Activated T-cell treated with anti-CD3 and anti-CD28 coated beads for 4 hours (primary cell): ENCODE measurements at regions not wholly inside any gene's neighbourhood (a gene's known extent, or its start where the extent isn't known, plus 50 kb on each side); places are given as distances from the start of the nearest gene placed in this dataset.

ENCODE experiments used
- DNase-seq: peaks from one replicate; pipeline ENCODE4 v3.0.0-alpha.2; 2020

DNA sequence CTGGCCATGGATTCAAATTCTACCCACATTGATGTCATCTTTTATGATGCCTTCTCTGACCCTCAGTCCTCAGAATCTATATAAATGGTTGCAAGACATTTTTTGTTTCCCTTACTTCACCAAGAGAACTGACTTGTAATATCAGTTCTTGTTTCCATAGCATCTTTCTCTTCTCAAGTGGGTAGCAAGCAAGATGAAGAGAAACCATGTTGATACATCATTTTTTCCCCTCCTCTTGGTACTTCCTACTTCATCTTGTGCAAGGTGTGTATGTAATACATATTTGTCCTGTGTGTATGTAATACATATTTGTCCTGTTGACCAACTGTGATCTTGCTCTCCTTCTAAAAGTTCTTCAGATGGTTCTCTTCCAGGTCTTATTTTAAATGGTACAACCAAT is 348.6 kb downstream of the PTEN start:
- no peak for DNase-seq

DNA sequence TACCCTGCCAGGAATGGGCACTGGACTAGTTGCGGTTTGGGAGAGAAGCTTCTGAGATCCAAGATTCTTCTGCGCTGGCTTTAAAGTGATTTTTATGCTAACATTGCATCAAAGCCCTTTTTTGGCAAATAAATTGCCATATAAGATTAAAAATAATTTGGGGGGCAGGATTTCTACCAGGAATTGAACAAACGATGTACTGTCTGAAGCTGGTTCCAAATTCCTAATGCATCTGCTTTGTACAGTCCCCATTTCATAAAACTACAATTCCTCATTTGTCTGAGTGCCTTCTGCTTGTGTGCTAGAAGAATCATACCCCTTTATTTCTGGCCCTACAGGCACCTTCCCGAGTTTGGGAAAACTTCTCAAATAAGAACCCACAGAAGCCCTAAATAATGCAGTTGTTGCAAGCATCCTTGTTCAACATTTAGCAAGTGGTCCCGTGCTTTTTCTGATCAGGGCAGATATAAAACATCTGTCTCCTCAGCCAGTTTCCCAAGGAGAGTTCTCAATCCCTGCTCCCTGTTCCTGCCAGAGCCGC is 349.7 kb downstream of the PTEN start:
- no peak for DNase-seq

DNA sequence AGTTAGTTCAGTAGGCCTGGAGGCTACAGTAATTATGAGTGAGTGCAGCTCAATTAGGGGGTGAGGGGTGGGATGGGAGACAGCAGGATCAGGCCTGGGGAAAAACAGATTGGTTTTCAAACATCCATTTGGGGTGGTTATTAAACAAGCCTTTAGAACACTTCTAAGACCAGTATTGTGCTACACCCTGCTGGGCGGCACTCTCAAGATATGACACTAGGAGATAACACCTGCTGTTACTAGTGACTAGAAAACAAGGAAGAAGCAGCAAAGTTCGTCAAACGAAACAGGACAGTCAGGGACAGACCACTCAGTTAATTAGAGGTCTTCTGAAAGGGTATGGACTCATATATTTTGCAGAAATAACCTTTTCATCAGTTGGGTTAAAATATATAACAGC is 353.6 kb downstream of the PTEN start:
- no peak for DNase-seq

DNA sequence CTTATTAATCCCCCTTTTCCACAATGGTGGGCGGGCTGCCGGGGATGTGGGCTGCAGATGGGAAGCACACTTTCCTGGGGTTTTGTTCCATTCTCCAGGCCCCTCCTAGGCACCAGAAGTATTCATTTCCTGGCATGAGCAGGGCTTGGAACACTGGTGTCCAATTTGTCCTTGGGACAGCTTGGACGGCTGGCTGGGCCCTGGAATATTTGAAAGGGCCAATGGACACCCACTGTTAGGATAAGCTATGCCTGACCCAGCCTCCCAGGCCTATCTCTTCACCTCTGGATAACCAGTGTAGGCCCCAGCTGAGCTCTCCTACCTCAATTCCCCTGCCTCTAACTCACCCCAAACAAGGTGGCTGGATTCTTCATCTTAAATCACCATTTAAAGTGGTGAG is 354.9 kb downstream of the PTEN start:
- DNase-seq: no peak

DNA sequence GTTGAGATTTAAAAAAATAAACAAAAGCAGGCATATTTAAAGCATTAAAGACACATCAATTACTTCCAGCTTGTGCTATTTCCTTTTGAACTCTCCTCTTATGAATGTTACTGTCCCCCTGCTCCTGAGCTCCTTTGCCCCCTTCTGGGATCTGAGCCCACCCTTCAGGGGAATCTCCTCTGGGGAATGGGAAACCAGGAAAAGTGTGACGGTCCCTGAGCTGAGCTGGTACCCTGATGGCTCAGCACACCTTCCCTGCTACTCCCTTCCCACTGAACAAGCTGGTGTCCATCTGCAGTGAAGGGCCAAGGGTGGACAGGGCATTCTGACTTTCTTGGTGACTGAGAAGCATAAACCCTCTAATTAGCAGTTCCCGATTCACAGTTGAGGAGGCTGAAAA is 356.3 kb downstream of the PTEN start:
- DNase-seq: no peak

DNA sequence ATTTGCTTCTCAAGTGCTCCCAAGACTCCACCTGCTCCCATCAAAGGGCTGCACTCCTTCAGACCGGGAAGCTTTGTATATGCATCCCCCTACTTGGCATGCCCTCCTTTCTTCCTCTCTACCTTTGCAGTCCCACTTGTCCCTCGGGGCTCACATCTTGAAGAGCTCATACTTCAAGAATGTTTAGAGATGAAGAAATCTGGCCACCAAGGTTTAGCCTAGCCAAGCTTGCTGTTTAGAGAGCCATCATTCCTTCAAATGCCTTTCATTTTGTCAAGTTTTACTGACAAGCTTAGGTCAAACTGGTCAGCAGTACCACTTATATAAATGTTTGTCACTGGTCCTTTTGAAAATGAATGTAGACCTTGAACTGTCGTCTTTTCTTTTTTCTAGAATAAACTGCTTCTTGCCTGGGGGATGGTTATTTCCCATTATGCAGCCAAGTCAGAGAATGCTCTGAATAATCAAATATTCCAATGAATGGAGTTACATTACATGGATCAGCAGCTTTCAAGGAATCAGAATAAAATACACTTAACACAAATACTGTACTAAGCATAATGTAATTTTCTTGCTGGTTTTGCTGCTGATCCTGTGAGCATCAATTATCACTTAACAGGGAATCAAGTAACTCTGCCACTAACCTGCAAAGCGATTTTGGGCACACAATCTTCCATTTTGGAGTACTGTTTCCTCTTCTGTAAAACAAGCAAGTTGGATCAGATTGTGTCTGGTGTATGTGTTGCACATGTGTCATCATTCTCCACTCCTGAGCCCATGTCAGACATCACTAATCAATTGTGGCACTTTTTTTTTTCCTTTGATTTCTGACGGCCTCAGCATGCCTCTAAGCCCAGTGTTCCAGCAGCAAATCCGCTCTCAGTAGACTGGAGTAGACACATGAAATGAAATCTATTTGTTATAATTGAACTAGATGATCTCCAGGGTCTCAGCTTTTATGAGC is 357.9 kb downstream of the PTEN start:
- no peak for DNase-seq

DNA sequence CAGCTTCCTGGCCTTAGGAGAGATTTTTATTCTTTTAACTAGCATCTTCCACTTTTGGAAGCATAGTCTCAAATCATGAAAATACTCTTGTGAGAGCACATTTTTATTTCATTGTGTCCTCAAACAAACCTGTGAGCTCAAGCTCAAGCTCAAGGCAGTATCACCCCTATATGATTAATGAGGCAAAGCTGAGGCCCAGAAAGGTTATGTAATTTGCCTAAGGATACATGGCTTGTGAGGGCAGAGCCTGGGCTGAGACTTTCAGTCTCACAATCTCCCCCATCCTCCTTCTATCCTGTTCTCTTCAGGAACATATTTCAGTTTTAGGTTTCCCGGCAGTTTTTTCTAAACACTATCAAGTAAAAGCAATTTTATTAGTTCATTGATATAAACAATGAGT is 359.5 kb downstream of the PTEN start:
- DNase-seq: no peak
